RWPE2 (cell line): ENCODE measurements at regions not wholly inside any gene's neighbourhood (a gene's known extent, or its start where the extent isn't known, plus 50 kb on each side); places are given as distances from the start of the nearest gene placed in this dataset.
"Not testable (repeated sequence)": the region's sequence is repeated elsewhere in the genome, so short reads cannot be mapped to it uniquely, and the experiment has no call there.

ENCODE experiments used
- ATAC-seq: fragments of 200-7000 bp; cut with Tn5 transposase; 3 replicates; pipeline ENCODE4 v1.9.1; 2021; ENCODE audit warnings: low read depth
- DNase-seq: peaks from one replicate; pipeline ENCODE4 v3.0.0-alpha.2; 2020; ENCODE audit warnings: low spot score
- H3K27ac ChIP-seq: fragments of 450-650 bp; 2 replicates; pipeline ENCODE4 v1.5.1; 2017; ENCODE audit warnings: mild to moderate bottlenecking; ENCODE audit not compliant: poor library complexity, severe bottlenecking
- H3K27me3 ChIP-seq: fragments of 250-450 bp; sonication (Bioruptor Pico); 2 replicates; pipeline ENCODE4 v1.5.1; 2021; ENCODE audit warnings: mild to moderate bottlenecking, moderate library complexity; ENCODE audit not compliant: insufficient read depth, poor library complexity, severe bottlenecking
- H3K36me3 ChIP-seq: fragments of 250-450 bp; sonication (Bioruptor Pico); 2 replicates; pipeline ENCODE4 v1.5.1; 2020; ENCODE audit warnings: low read depth, mild to moderate bottlenecking, moderate library complexity
- H3K4me1 ChIP-seq: fragments of 250-450 bp; sonication (Bioruptor Pico); 2 replicates; pipeline ENCODE4 v1.5.1; 2021; ENCODE audit warnings: mild to moderate bottlenecking, moderate library complexity; ENCODE audit not compliant: insufficient read depth, poor library complexity, severe bottlenecking
- H3K4me3 ChIP-seq: fragments of 250-450 bp; sonication (Bioruptor Pico); 2 replicates; pipeline ENCODE4 v1.5.1; 2021; ENCODE audit warnings: mild to moderate bottlenecking, moderate library complexity; ENCODE audit not compliant: severe bottlenecking
- H3K9me3 ChIP-seq: fragments of 250-450 bp; sonication (Bioruptor Pico); 2 replicates; pipeline ENCODE4 v1.5.1; 2021; ENCODE audit warnings: mild to moderate bottlenecking, moderate library complexity; ENCODE audit not compliant: severe bottlenecking
- CTCF ChIP-seq: fragments of 450-650 bp; IDR thresholded peaks from one replicate; pipeline ENCODE4 v1.5.1; 2017; ENCODE audit warnings: mild to moderate bottlenecking, moderate library complexity; ENCODE audit not compliant: poor library complexity, severe bottlenecking

GRCh38 chrX:53824686-53825085, 138.2 kb upstream of the HUWE1 start:
- no peak for ATAC-seq
- Histone ChIP-seq H3K4me1 (no peaks in the 10 kb centered on the region), H3K4me3 (no peak overlapping the region), H3K27me3 (no peaks in the 10 kb centered on the region), H3K9me3 (no peaks in the 10 kb centered on the region), H3K27ac (no peak overlapping the region), H3K36me3 (no peaks in the 10 kb centered on the region)
- DNase-seq: no peak
- TF ChIP-seq CTCF: no peak

- ATAC-seq, H3K4me1 ChIP-seq, H3K9me3 ChIP-seq, H3K36me3 ChIP-seq, H3K27ac ChIP-seq, H3K4me3 ChIP-seq, DNase-seq, H3K27me3 ChIP-seq: not testable (repeated sequence)
These were observed 131.6 kb upstream of the HUWE1 start for GRCh38 chrX:53818115-53818514.

- no peaks in the 10 kb centered on the region for H3K27me3 ChIP-seq
- DNase-seq: no peak
- no peak overlapping the region for H3K4me3 ChIP-seq
- no peaks in the 10 kb centered on the region for H3K4me1 ChIP-seq
- H3K27ac ChIP-seq: no peak overlapping the region
- H3K9me3 ChIP-seq: no peaks in the 10 kb centered on the region
- TF ChIP-seq CTCF: no peak
- no peak for ATAC-seq
- no peaks in the 10 kb centered on the region for H3K36me3 ChIP-seq
These were observed 131.0 kb upstream of the HUWE1 start for GRCh38 chrX:53817548-53817947.

- ATAC-seq (no peak; the same call in 2 of the 3 replicates), DNase-seq (no peak)
- no peak overlapping the region for H3K27ac ChIP-seq
These were observed 127.3 kb upstream of the HUWE1 start for GRCh38 chrX:53813670-53814440.

GRCh38 chrX:53798281-53798680, 111.8 kb upstream of the HUWE1 start:
- no peaks in the 10 kb centered on the region for H3K4me1 ChIP-seq
- H3K27ac ChIP-seq: no peak overlapping the region
- H3K4me3 ChIP-seq: no peak overlapping the region
- ATAC-seq: no peak
- H3K27me3 ChIP-seq: no peaks in the 10 kb centered on the region
- H3K9me3 ChIP-seq: no peaks in the 10 kb centered on the region
- no peak for DNase-seq
- no peak for TF ChIP-seq CTCF
- no peaks in the 10 kb centered on the region for H3K36me3 ChIP-seq

More at GRCh38 chrX:53813670-53814440, 127.3 kb upstream of the HUWE1 start:
- Histone ChIP-seq H3K4me3 (no peak overlapping the region), H3K36me3 (no peaks in the 10 kb centered on the region), H3K4me1 (no peaks in the 10 kb centered on the region), H3K9me3 (no peaks in the 10 kb centered on the region), H3K27me3 (no peaks in the 10 kb centered on the region)
- TF ChIP-seq CTCF: no peak
